ENCODE measurements at regions not wholly inside any gene's neighbourhood (a gene's known extent, or its start where the extent isn't known, plus 50 kb on each side); places are given as distances from the start of the nearest gene placed in this dataset.
"Not testable (repeated sequence)": the region's sequence is repeated elsewhere in the genome, so short reads cannot be mapped to it uniquely, and the experiment has no call there.

DNA sequence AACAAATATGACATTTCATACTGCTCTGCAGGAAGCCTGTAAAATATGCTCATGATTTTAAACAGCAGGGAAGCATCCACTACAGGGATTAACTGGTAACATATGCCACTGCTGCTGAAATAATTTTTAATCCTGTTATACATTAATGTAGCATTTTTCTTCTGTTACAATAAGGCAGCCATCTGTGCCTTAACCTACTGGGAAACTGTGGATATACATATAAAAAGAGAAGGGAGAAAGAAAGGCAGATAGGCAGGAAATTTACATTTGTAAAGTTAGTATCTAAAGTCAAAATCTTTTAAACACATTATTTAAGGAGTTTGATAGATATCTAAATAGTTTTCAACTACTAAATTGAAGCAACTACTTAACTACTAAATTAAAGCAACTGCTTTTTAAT lies 514.6 kb upstream of the KLHL4 start:
- H3K27ac Mint-ChIP-seq, result no peak overlapping the region
- no peak for TF ChIP-seq CTCF (IDR thresholded peaks at IDR 0.05)
- H3K36me3 Mint-ChIP-seq (ENCODE audit: low read depth), result no peaks in the 10 kb centered on the region
- no peaks in the 10 kb centered on the region for H3K4me1 Mint-ChIP-seq (ENCODE audit: low read depth)
- no peak overlapping the region for H3K4me3 Mint-ChIP-seq
- peaks cover 2% of the 10 kb centered on the region; the same call in 1 of the 2 replicates for H3K27me3 Mint-ChIP-seq (ENCODE audit: insufficient read depth)
- DNase-seq, result no peak
- peaks cover 5% of the 10 kb centered on the region; the same call in 1 of the 2 replicates for H3K9me3 Mint-ChIP-seq

DNA sequence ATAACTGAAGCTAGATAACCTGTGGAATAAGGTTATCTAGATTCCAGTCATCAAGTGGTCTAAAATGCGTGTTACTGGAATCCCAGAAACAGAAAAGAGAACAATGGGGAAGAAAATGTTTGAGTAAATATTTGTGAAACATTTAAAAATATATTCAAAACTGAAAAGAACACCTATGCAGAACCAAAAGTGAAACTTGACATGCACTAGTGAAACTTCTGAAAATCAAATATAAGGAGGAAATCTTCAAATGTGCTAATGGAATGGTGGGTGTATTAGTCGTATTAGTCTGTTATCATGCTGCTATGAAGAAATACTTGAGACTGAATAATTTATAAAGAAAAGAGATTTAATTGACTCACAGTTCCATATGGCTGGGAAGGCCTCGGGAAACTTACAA lies 512.4 kb upstream of the KLHL4 start:
- H3K36me3 Mint-ChIP-seq (ENCODE audit: low read depth), result no peaks in the 10 kb centered on the region

DNA sequence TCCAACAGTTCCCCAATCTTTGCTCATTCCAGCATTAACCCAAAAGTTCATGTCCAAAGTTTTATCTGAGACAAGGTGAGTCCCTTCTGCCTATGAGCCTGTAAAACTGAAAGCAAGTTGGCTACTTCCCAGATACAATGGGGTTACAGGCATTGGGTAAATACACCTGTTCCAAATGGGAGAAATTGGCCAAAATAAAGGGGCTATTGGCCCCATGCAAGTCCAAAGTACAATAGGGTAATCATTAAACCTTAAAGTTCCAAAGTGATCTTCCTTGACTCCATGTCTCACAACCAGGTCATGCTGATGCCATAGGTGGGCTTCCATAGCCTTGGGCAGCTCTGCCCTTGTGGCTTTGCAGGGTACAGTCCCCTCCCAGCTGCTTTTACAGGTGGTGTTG lies 511.7 kb upstream of the KLHL4 start:
- no peaks in the 10 kb centered on the region for H3K36me3 Mint-ChIP-seq (ENCODE audit: low read depth)
- DNase-seq, result no peak
- peaks cover 5% of the 10 kb centered on the region; the same call in 1 of the 2 replicates for H3K9me3 Mint-ChIP-seq
- H3K27ac Mint-ChIP-seq, result no peak overlapping the region
- H3K4me1 Mint-ChIP-seq (ENCODE audit: low read depth), result no peaks in the 10 kb centered on the region
- no peak overlapping the region for H3K4me3 Mint-ChIP-seq
- TF ChIP-seq CTCF (IDR thresholded peaks at IDR 0.05), result no peak
- H3K27me3 Mint-ChIP-seq (ENCODE audit: insufficient read depth), result peaks cover 2% of the 10 kb centered on the region; the same call in 1 of the 2 replicates

More for the DNA sequence above, 512.4 kb upstream of the KLHL4 start:
- Mint-ChIP-seq H3K27ac (no peak overlapping the region), H3K4me1 (ENCODE audit: low read depth) (no peaks in the 10 kb centered on the region), H3K27me3 (ENCODE audit: insufficient read depth) (peaks cover 2% of the 10 kb centered on the region; the same call in 1 of the 2 replicates), H3K9me3 (peaks cover 5% of the 10 kb centered on the region; the same call in 1 of the 2 replicates), H3K4me3 (no peak overlapping the region)
- no peak for DNase-seq
- no peak for TF ChIP-seq CTCF (IDR thresholded peaks at IDR 0.05)

GRCh38 chrX:87006561-87006960 lies 511.0 kb upstream of the KLHL4 start:
- no peak for DNase-seq
- Mint-ChIP-seq H3K27me3 (ENCODE audit: insufficient read depth) (peaks cover 2% of the 10 kb centered on the region; the same call in 1 of the 2 replicates), H3K36me3 (ENCODE audit: low read depth) (no peaks in the 10 kb centered on the region), H3K4me3 (no peak overlapping the region), H3K9me3 (peaks cover 5% of the 10 kb centered on the region; the same call in 1 of the 2 replicates), H3K27ac (no peak overlapping the region), H3K4me1 (ENCODE audit: low read depth) (no peaks in the 10 kb centered on the region)
- TF ChIP-seq CTCF (IDR thresholded peaks at IDR 0.05), result no peak

DNA sequence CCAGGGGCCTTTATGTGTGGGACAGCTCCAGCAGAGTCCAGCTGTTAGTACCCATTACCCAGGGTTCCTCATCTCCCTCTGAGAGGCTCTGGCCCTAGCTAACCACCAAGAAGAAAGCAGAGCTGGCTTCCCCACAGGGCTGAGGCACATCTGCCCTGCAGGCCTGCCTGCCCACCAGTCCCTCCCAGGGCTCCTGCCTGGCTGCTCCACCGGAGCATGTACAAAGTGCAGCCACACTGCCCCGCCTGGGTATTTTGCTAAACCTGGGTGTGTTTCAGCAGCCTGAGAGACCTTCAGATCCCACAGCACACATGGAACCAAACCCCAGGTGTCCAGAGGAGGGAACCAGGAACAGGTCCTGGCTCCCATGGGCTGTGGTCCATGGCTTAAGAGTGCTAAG lies 500.4 kb upstream of the KLHL4 start:
- H3K27ac Mint-ChIP-seq, result no peak overlapping the region

GRCh38 chrX:87033115-87033514 lies 484.5 kb upstream of the KLHL4 start:
- H3K27me3 Mint-ChIP-seq (ENCODE audit: insufficient read depth); H3K4me3 Mint-ChIP-seq; H3K27ac Mint-ChIP-seq; H3K36me3 Mint-ChIP-seq (ENCODE audit: low read depth); H3K9me3 Mint-ChIP-seq; H3K4me1 Mint-ChIP-seq (ENCODE audit: low read depth); DNase-seq: not testable (repeated sequence)

More for the DNA sequence above, 500.4 kb upstream of the KLHL4 start:
- H3K9me3 Mint-ChIP-seq, result peaks cover 6% of the 10 kb centered on the region
- no peaks in the 10 kb centered on the region for H3K27me3 Mint-ChIP-seq (ENCODE audit: insufficient read depth)
- no peak for TF ChIP-seq CTCF (IDR thresholded peaks at IDR 0.05)
- no peaks in the 10 kb centered on the region for H3K36me3 Mint-ChIP-seq (ENCODE audit: low read depth)
- H3K4me3 Mint-ChIP-seq, result no peak overlapping the region
- no peak for DNase-seq
- no peaks in the 10 kb centered on the region for H3K4me1 Mint-ChIP-seq (ENCODE audit: low read depth)
